OCI-LY3 (cell line): ENCODE measurements at regions not wholly inside any gene's neighbourhood (a gene's known extent, or its start where the extent isn't known, plus 50 kb on each side); places are given as distances from the start of the nearest gene placed in this dataset.

Experiments
- H2AFZ ChIP-seq: fragments of 200-600, 300-600 bp; shearing (Covaris generic); 2 replicates; pipeline ENCODE4 v1.6.0; 2014; ENCODE audit warnings: antibody characterized with exemption, low read depth, low read length
- H3K27ac ChIP-seq: fragments of 200-600, 300-600 bp; sonication (generic); 2 replicates; pipeline ENCODE4 v1.5.1; 2014; ENCODE audit warnings: mild to moderate bottlenecking, low read length, moderate library complexity, mixed read lengths
- H3K27me3 ChIP-seq: fragments of 200-600, 300-600 bp; sonication (generic); 2 replicates; pipeline ENCODE4 v1.6.1; 2014; ENCODE audit warnings: low read depth, low read length, mixed read lengths
- H3K36me3 ChIP-seq: fragments of 200-600, 300-600 bp; sonication (generic); replicated peaks from 2 replicates; pipeline ENCODE3; 2014; ENCODE audit warnings: low read depth, low read length, mixed read lengths
- H3K4me1 ChIP-seq: fragments of 300-600, 200-600 bp; sonication (generic); 2 replicates; pipeline ENCODE4 v1.6.1; 2014; ENCODE audit warnings: low read length, mixed read lengths
- H3K4me2 ChIP-seq: fragments of 200-600, 300-600 bp; sonication (generic); 2 replicates; pipeline ENCODE4 v1.6.1; 2014; ENCODE audit warnings: low read length, mixed read lengths
- H3K4me3 ChIP-seq: fragments of 300-600, 200-600 bp; sonication (generic); 2 replicates; pipeline ENCODE4 v1.5.1; 2014; ENCODE audit warnings: antibody characterized with exemption, mild to moderate bottlenecking, low read length, moderate library complexity
- H3K79me2 ChIP-seq: fragments of 300-600, 200-600 bp; shearing (Covaris generic); 2 replicates; pipeline ENCODE4 v1.6.1; 2014; ENCODE audit warnings: mild to moderate bottlenecking, low read length, mixed read lengths
- H3K9ac ChIP-seq: fragments of 300-600, 200-600 bp; shearing (Covaris generic); 2 replicates; pipeline ENCODE4 v1.6.0; 2014; ENCODE audit warnings: mild to moderate bottlenecking, low read length, moderate library complexity
- H3K9me3 ChIP-seq: fragments of 200-600, 300-600 bp; shearing (Covaris generic); 2 replicates; pipeline ENCODE4 v1.6.1; 2014; ENCODE audit warnings: low read length, mixed read lengths; ENCODE audit not compliant: insufficient read depth
- H4K20me1 ChIP-seq: fragments of 200-600, 300-600 bp; sonication (generic); 2 replicates; pipeline ENCODE4 v1.6.1; 2016; ENCODE audit warnings: low read length, mixed read lengths; ENCODE audit not compliant: insufficient read depth
- CTCF ChIP-seq: fragments of 200-600, 300-600 bp; sonication (generic); IDR thresholded peaks from 2 replicates; pipeline ENCODE4 v1.5.1; 2014; ENCODE audit warnings: antibody characterized with exemption, low read length, low read depth
- EZH2phosphoT487 ChIP-seq: fragments of 200-600 bp; shearing (Covaris generic); IDR thresholded peaks from 2 replicates; pipeline ENCODE4 v1.6.1; 2018; ENCODE audit warnings: antibody characterized with exemption, mixed run types, low read depth

GRCh38 chr14:85222341-85222740 lies 307.6 kb upstream of the FLRT2 start:
- Histone ChIP-seq H3K9me3 (no peaks in the 10 kb centered on the region), H3K4me2 (no peak overlapping the region), H3K27ac (no peak overlapping the region), H3K79me2 (no peaks in the 10 kb centered on the region), H3K4me3 (no peak overlapping the region), H2AFZ (no peak overlapping the region), H4K20me1 (no peaks in the 10 kb centered on the region), H3K9ac (no peak overlapping the region), H3K27me3 (no peaks in the 10 kb centered on the region), H3K36me3 (no peaks in the 10 kb centered on the region), H3K4me1 (no peaks in the 10 kb centered on the region)
- TF ChIP-seq EZH2phosphoT487 (no peak), CTCF (no peak)

GRCh38 chr14:85223667-85224066 lies 306.3 kb upstream of the FLRT2 start:
- no peak overlapping the region for H3K4me3 ChIP-seq
- no peaks in the 10 kb centered on the region for H3K4me1 ChIP-seq
- no peaks in the 10 kb centered on the region for H3K9me3 ChIP-seq
- H3K27ac ChIP-seq: no peak overlapping the region
- H2AFZ ChIP-seq: no peak overlapping the region
- H3K36me3 ChIP-seq: no peaks in the 10 kb centered on the region
- H3K27me3 ChIP-seq: no peaks in the 10 kb centered on the region
- H3K79me2 ChIP-seq: no peaks in the 10 kb centered on the region
- no peak overlapping the region for H3K9ac ChIP-seq
- H4K20me1 ChIP-seq: no peaks in the 10 kb centered on the region
- H3K4me2 ChIP-seq: no peak overlapping the region
- TF ChIP-seq CTCF (no peak), EZH2phosphoT487 (no peak)

GRCh38 chr14:85224241-85224640 lies 305.7 kb upstream of the FLRT2 start:
- H2AFZ ChIP-seq: no peak overlapping the region
- no peaks in the 10 kb centered on the region for H3K9me3 ChIP-seq
- H3K4me1 ChIP-seq: no peaks in the 10 kb centered on the region
- no peaks in the 10 kb centered on the region for H3K36me3 ChIP-seq
- no peak for TF ChIP-seq CTCF
- no peak for TF ChIP-seq EZH2phosphoT487
- H3K27ac ChIP-seq: no peak overlapping the region
- no peaks in the 10 kb centered on the region for H4K20me1 ChIP-seq
- H3K4me3 ChIP-seq: no peak overlapping the region
- no peak overlapping the region for H3K9ac ChIP-seq
- H3K27me3 ChIP-seq: no peaks in the 10 kb centered on the region
- no peak overlapping the region for H3K4me2 ChIP-seq
- H3K79me2 ChIP-seq: no peaks in the 10 kb centered on the region

- Histone ChIP-seq H3K27me3 (no peaks in the 10 kb centered on the region), H3K36me3 (no peaks in the 10 kb centered on the region), H3K4me3 (no peak overlapping the region), H3K9ac (no peak overlapping the region), H3K4me2 (no peak overlapping the region), H3K4me1 (no peaks in the 10 kb centered on the region), H3K79me2 (no peaks in the 10 kb centered on the region), H2AFZ (no peak overlapping the region), H4K20me1 (no peaks in the 10 kb centered on the region), H3K27ac (no peak overlapping the region), H3K9me3 (no peaks in the 10 kb centered on the region; the same call in 1 of the 2 replicates)
- TF ChIP-seq CTCF: no peak
- TF ChIP-seq EZH2phosphoT487: no peak
Observed at GRCh38 chr14:85233756-85234155, 296.2 kb upstream of the FLRT2 start.
